ENCODE measurements at regions not wholly inside any gene's neighbourhood (a gene's known extent, or its start where the extent isn't known, plus 50 kb on each side); places are given as distances from the start of the nearest gene placed in this dataset.
"Not testable (repeated sequence)": the region's sequence is repeated elsewhere in the genome, so short reads cannot be mapped to it uniquely, and the experiment has no call there.

DNA sequence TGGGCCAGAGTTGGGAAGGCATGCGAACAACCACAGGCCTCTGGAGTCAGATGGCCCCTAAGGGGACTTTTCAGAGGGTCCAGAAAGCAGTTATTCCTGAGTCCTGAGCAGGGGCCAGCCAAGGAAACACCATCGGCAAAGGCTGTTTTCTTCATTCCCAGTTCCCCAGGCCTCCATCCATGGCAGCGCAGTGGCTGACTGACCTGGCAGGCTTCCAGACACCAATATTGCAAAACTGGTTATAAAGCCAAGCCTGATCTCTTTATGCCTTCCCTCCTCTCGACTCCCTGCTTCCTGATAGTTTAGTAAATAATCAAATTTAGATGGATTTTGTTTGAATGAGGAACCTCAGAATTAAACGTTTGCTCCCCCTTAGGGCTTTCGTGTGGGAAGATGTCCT lies 133.4 kb upstream of the ITGA6 start:
- no peak for DNase-seq

DNA sequence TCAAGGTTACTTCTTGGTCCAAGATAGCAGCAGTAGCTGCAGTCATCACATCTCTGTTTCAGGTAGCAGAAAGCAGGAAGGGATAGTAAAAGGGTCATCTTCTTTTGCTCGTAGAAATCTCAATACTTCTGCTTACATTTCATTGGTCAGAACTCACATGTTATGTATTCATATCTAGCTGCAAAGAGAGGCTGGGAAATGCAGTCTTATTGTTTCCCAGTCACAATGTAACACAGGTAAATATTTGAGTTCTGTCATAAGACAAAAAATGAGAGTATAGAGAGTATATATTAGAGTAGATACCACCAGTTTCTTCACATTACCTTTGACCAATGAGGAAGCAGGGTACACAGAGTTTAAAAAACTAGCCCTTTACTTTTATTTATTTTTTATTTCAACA lies 132.4 kb upstream of the ITGA6 start:
- DNase-seq, result no peak

DNA sequence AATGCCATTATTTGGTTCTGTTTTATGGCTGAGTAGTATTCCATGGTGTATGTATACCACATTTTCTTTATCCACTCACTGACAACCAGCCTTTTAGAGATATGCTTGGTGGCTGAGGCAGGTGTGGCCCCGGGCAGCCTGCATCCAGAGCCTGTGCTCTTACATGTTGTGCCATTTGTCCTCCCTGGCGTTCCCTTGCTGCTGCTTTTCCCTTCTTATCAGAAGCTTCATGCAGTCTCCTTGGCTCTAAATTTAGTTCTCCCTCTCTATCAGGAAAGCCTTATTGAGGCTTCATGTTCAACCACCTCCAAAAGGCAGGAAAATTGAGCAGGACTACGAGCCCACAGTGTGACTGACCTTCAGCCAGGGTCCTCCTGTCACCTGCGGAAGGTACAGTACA lies 131.7 kb upstream of the ITGA6 start:
- DNase-seq, result no peak

DNA sequence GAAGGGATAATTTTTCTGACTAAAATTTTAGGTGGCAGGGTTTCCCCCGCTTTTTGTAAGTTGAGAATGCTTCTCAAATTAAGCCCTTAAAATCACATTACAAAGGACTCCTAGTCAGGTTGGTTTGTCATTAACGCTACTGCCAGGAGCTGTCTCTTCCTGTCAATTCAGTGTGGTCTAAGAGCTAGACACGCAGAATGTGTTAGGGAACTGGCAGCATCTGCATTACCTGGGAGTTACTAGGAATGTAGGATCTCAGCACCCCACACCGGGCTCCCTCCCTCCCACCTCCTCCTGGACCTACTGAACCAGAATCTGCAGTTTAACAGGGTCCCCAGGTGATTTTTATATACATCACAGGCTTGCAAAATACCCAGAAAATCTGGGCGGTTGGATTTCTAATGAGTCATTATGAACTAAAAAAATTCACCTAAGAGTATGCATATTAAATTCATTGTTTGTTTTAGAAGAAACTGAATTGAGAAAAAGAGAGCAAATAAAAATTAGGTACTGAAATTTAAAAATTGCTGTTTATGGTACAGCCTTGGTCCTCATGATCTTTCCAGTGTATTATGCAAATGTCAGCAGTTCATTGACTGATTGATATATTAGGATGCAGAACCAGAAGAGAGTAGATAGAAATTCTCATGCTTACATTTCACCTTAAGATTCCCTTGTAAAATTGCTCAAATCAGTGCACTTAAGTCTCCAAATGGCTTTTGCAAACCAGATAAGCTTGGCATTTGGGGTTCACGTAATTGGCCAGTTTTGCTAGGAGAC lies 130.9 kb upstream of the ITGA6 start:
- DNase-seq, result no peak

DNA sequence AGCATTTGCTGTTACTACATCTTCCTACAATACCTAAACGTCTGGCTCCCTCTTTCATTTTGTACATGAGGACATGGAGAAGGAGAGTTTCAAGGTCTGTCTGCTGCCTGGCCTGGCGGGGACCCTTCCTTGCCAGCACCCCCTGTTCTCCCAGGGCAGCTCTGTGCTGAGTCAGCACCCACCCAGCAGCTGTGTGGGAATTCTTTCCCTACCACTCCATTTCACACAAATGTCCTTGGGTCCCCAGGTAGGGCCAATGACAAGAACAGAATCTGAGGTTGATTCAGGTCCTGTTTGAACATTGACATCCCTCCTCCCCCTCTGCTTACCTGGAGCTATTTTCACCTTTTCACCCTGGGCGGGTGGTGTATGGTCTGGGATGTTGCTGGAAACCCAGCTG lies 129.9 kb upstream of the ITGA6 start:
- DNase-seq, result no peak

DNA sequence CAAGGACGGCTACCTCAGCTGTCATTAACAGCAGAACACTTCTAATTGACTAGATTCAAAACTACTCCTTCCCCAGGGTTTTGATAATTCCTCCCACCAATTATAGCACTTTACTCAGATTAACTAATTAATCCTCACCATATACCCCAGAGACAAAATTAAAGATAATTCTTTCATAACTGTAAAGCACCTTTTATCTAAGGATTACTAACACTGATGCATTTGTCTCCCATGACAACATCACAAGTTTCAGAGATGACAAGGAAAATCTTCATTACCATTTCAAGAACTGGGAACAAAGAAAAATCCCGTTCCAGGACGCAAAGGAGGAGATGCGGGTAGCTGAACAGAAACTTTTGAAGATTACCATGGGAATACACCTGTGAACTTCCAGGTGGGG lies 129.4 kb upstream of the ITGA6 start:
- no peak for DNase-seq

DNA sequence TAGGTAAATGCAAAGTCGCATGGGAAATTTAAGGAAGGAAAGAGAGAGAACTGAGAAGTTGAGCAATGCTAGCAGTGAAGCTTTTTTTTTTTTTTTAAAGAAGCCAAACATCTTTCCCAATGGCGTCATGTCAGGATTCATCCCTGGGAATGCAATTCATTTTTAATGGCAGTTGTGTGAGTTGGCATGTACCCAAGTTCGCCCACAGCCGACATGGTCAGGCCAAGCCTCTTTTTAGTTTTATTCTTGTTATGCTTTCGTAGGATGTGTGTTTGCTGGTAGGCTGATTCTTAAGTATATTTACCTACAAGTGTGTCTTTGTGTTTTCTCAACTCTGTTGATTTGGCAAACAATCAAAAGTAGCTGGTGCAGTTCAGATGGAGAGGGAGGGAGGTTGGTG lies 127.6 kb upstream of the ITGA6 start:
- DNase-seq, result no peak

DNA sequence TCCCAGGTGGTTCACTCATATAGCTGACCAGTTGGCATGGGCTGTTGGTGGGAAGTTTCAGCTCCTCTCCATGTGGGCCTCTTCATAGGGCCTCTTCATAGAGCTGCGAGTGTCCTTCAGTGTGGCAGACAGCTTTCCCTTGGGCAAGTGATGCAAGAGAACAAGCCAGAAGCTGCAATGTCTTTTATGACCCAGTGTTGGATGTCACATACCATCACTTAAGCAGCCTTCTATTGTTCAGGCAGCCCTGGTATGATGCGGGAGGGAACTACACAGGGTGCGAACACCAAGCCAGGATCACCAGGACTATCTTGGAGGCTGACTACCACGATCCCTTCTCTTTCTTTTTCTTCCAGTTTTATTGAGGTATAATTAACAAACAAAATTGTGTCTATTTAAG lies 126.5 kb upstream of the ITGA6 start:
- no peak for DNase-seq

DNA sequence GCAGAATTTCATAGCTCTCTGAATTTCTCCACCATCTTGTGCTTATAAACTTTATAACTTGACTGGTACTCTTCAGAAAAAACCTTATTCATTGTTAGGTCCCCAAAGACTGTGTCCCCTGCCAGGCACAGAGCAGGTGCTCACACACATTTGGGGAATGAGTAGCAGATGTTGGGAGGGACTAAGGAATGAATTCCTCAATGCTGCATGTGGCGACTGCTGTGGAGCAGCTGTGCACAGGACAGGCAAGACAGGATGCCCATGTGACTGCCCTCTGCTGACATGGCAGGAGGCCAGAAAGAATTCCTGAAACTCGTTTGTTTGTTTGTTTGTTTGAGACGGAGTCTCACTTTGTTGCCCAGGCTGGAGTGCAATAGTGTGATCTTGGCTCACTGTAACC lies 122.3 kb upstream of the ITGA6 start:
- no peak for DNase-seq

DNA sequence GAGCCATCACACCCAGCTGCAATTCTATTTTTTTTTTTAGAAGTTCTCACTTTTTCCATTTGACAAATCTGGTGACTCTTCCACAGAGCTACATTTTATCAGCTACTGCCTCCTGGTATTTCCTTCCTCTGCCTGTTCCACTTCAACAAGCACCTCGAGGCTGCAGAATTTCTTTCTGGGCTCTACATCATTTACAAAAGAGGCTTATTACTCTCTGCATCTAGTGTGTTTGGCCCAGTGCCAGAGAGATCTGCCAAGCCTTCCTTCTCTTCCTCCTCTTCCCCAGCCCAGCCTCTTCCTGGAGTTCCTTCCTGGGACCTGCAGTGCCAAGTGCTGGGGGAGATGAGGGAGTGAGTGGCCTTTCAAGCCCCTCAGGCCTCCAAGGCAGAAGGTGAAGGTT lies 119.6 kb upstream of the ITGA6 start:
- DNase-seq, result no peak

DNA sequence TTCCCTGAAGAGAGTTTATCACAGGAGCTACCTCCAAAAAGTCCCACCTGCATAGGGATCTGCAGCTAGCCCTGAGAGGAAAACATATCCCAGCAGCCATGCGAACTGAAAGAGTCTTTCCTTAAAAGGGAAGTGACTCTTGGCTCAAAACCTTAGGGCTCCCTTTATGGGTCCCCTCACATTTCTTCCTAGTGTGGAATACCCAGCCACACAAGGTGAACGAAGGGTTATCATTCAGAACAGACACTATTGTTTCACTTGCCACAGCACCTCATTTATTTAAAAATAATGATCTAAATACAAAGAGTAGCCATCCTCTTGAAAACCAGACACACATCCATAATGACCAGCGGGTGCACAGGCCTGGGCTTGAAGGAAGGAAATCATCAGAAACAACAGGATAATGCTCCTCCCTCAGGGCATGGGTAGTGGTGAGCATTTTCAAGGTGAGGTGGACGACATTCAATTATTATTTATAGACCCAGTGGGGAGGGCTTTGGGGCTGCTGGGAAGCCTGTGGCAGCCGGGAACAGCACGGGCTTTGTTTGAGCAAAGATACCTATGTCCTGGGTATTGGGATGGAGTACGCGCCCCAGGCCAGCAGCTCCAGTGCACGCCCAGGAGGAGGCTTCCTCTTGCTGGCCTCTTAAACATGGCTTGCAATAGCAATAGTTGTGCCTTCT lies 119.0 kb upstream of the ITGA6 start:
- DNase-seq, result no peak

DNA sequence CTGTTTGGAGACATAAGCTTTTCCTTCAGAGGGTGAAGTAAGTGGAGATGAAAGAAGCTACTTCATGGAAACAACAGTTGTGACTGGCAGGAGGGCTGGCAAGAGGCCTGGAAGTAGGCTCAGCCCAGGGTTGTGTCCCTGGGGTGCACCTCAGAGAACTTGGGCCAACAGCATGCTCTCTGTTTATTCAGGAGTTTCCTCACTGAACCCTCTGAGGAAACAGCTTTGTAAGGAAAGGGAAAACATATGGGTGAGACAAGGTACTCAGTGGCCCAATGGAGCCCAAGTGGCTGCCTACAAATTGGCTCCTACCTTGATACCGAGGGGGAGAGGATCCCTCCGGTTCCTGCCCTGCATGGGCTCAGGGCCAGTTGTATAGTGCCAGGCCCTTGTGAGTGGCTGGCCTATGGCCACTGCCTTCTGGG lies 115.5 kb upstream of the ITGA6 start:
- no peak for DNase-seq

DNA sequence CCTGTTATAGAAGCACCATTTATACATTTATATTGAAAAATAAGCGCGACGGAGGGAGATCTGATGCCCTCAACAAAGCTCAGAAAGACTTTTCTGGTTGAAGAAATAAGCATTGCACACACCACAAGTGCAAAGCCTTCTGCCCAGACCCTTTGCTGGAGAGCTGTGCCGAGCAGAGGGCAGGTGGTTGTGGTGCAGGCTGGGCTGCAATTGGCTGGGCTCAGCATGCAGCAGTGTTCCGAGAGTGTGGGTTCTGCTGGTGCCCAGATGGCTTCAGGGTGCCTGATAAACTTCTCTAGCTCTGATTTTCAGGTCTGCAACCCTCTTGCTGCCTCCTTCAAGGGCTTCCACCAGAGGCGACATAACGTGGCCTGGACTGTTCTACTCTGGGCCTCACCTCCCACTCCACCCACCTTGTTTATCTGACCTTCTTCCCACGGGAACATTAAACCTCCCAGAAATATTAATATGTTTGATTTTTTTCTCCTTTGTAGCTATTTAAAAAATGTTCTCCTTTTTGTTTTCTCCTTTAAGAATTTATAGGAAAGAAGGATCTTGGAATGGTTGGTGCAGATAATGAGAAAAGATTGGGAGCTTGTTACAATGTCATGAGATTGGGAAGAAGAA lies 113.6 kb upstream of the ITGA6 start:
- no peak for DNase-seq

DNA sequence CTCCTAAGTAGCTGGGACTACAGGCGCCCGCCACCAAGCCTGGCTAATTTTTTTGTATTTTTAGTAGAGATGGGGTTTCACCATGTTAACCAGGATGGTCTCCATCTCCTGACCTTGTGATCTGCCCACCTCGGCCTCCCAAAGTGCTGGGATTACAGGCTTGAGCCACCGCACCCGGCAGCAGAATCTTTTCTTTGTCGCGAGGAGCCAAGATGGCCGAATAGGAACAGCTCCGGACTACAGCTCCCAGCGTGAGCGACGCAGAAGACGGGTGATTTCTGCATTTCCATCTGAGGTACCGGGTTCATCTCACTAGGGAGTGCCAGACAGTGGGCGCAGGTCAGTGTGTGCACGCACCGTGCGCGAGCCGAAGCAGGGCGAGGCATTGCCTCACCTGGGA lies 112.3 kb upstream of the ITGA6 start:
- DNase-seq, result not testable (repeated sequence)

DNA sequence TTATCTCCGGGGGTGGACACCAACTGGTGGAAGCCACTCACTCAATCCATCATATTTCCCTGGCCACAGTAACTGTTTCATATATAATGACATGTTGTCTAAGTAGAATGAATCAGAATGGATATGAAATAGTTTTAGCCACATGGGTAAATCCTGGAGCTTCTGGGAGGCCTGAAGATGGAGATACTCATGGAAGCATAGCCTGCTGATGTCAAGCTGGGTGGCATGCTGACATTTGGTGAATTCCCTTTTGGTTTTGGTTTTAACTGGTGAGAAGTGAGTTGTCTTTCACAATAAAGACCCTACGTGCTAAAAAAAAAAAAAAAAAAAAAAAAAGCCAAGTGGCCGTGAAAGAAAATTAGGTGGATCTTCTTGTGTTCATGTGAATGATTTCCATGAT lies 105.3 kb upstream of the ITGA6 start:
- DNase-seq, result no peak

DNA sequence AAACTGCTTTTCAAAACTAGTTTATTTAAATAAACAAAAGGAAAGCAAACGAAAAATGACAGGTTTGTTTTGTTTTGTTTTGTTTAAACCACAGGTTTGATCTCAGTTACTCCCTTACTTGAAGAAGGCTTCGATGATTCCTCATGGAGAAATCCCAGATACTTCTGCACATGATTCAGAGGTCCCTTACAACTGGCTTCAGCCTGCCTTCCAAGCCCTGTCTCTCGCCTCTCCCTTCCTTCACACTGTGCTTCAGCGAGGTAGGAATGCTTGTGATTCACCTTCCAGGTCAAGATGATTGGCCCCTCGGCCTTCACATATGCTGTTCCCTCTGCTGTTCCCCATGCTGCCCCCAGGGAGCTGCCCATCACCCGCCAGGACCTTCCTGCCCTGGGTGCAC lies 104.1 kb upstream of the ITGA6 start:
- no peak for DNase-seq

DNA sequence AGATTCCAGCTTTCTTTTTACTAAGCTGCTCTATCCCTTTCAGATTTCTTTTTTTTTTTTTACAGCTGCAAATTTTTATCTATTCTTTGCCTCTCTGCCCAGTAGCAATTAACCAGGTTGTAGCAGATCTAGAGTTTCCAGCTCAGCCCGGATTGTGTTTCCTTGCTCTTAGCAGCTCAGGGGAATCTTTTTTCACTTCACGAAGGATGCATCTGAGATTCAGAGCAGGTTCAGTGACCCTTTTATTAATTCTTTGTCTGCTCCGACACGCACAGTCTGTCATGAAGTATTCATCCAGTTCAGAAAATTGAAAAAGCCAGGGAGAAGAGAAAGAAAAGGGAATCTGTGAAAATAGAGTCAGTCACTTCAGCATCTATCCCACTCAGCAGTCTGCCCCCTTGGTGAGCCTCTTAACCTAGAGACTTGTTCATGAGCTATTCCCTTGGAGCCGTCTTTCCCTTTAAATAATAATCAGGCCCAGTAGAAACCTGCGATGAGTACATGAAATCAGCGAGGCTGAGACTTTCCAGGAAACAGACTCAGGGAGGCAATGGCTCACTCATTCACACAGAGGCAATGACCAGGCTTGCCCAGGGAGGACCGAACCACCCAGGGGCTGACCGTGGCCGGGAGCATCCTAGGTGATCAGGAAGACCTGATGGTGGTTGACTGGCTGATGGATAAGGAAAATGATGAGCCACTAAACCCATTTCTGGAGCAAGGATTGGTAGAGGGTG lies 103.4 kb upstream of the ITGA6 start:
- no peak for DNase-seq

DNA sequence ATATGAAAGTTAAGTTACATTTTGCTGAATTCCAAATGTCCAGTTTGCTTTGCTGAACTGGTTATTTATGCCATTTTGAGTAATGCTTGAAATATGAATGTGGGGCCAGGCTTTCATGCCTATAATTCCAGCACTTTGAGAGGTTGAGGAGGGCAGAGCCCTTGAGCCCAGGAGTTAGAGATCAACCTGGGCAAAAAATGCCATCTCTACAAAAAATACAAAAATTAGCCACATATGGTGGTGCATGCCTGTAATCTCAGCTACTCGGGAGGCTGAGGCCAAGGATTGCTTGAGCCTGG lies 101.2 kb upstream of the ITGA6 start:
- DNase-seq, result no peak

DNA sequence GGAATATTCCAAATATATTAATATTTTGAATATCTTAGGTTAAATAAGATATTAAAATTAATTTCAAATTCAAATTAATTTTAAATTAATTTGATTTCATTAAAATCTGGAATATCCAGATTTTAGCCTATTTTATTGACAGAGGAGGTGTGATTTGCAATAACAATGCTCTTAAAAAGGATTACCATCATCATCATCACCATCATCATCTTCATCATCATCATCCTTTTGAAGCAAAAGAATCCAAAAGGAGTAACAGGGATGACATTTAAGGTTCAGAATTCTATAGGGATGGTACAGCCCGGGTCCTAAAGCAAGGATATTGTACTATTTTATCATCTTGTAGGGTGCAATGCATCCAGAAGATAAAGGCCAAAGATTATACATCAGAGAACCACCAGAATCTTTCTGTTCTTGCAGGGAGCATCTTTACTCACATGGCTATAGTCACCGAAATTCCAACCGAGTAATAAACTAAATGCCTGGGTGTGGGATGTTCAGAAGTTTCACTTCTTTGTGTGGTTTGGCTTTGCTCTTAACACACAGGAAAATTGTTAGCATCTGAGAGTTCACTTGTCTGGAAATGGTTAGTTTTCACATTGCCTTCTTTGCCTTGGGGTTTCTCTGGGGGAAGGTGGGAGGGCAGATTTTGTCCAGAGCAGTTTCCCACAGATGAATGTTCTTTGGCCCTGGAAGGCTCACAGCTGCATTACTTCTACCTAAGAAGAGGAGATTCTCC lies 99.1 kb upstream of the ITGA6 start:
- DNase-seq, result no peak

DNA sequence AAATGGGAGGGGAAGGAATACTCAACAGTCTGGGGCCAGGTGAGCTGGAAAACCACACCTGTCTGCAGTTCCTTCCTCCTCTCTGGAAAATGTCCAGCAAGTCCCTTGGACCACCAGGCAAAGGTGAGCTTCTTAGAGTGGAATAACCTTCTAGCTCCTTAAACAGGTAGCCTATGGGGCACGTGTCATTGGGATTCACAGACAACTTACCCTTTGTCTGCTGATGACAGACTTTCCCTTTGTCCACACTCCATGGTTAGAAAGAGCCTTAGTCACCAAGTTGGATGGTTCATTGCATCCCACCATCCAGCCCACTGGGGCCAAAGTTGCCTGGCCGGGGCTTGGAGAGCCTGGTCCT lies 98.0 kb upstream of the ITGA6 start:
- DNase-seq, result no peak

DNA sequence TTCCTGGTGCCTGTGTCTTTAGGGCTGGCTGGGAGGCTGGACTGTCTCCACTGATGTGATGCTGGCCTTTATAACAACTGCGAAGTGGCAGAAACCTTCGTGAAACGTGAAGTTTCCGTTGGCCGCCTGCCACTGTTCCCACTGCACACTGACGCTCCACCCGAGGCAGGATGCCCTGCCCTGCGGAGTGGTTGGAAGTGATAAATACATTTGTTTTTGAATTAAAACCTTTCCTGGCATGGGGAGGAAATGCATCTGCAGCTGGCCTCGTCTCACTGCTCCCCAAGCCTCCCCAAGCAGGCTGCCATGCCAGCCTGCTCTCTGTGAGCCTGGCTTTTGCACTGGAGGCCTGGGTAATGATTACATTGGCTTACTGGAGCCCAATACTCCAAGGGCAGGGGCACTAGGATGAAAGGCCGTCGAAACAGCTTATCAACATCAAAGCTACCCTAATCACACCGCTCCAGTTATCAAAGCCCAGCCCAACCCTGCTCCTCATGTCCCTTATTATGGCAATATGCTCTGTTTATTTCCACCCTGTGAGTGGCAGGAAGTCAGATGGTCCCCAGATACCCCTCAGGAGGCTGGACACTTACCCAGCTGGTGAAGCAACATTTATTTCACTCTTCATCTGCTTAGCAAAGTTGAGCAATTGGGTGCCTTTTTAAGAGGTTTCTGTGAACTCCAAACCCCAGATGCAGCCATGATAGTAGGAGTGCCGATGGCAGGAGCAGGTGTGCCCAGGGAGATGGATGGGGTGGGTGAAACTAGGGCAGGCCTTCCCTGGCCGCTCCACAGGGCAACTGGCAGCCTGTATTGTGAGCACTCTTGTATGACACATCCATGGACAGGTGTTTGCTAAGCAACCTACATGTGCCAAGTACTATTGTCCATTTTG lies 97.4 kb upstream of the ITGA6 start:
- DNase-seq, result no peak

DNA sequence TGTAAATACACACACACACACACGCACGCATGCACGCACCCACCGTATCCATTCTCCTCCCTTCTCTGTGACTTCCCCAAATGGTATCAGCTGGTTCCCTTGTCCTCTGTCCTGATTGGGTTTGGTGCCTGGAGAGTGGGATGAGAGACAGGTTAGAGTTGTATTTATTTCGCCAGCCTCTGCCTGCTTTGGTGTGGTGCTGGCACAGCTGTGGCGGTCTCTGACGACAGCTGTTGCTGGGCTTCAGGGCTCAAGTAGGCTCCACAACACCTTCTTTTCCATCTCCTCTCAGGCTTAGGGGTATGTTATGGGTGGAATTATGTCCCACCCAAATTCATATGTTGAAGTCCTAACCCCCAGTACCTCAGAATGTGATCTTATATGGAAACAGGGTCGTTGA lies 94.9 kb upstream of the ITGA6 start:
- no peak for DNase-seq

All from hippocampal formation (tissue), 2 donors.